Stimulated activated CD8-positive, alpha-beta memory T cell treated with anti-CD3 and anti-CD28 coated beads, Interleukin-15, amount 100 ng/mL, for 48 hours (primary cell): ENCODE measurements at regions not wholly inside any gene's neighbourhood (a gene's known extent, or its start where the extent isn't known, plus 50 kb on each side); places are given as distances from the start of the nearest gene placed in this dataset.

Experiments used
- DNase-seq, 2 donors: peaks; one replicate each; pipeline ENCODE4 v3.0.0-alpha.2; 2020; ENCODE audit warnings: low read depth in 2 of 2

GRCh38 chr16:5549802-5550201 is 452.2 kb upstream of the EEF2KMT start:
- no peak for DNase-seq

GRCh38 chr16:5541356-5541755 is 443.8 kb upstream of the EEF2KMT start:
- DNase-seq = no peak

- no peak for DNase-seq
Observed at GRCh38 chr16:5537347-5537746, 439.8 kb upstream of the EEF2KMT start.

- DNase-seq = no peak
Observed at GRCh38 chr16:5533321-5533888, 435.8 kb upstream of the EEF2KMT start.

- no peak for DNase-seq
Observed at GRCh38 chr16:5527817-5528216, 430.2 kb upstream of the EEF2KMT start.

- no peak for DNase-seq
Observed at GRCh38 chr16:5526826-5527225, 429.2 kb upstream of the EEF2KMT start.

GRCh38 chr16:5523829-5524228 is 426.2 kb upstream of the EEF2KMT start:
- no peak for DNase-seq

GRCh38 chr16:5516115-5516514 is 418.5 kb upstream of the EEF2KMT start:
- DNase-seq = no peak

GRCh38 chr16:5512014-5512413 is 414.4 kb upstream of the EEF2KMT start:
- DNase-seq = no peak

- no peak for DNase-seq
Observed at GRCh38 chr16:5510819-5511370, 413.3 kb upstream of the EEF2KMT start.

GRCh38 chr16:5509794-5510193 is 412.2 kb upstream of the EEF2KMT start:
- no peak for DNase-seq

GRCh38 chr16:5509336-5509735 is 411.7 kb upstream of the EEF2KMT start:
- DNase-seq = no peak

- no peak for DNase-seq
Observed at GRCh38 chr16:5508371-5508770, 410.8 kb upstream of the EEF2KMT start.

GRCh38 chr16:5506021-5506420 is 408.4 kb upstream of the EEF2KMT start:
- DNase-seq = no peak

GRCh38 chr16:5505091-5505887 is 407.7 kb upstream of the EEF2KMT start:
- no peak for DNase-seq

- DNase-seq = no peak
Observed at GRCh38 chr16:5504064-5504781, 406.6 kb upstream of the EEF2KMT start.

- no peak for DNase-seq
Observed at GRCh38 chr16:5502944-5503343, 405.3 kb upstream of the EEF2KMT start.

- no peak for DNase-seq
Observed at GRCh38 chr16:5502467-5502869, 404.9 kb upstream of the EEF2KMT start.

GRCh38 chr16:5500526-5500925 is 402.9 kb upstream of the EEF2KMT start:
- no peak for DNase-seq

GRCh38 chr16:5498562-5498961 is 401.0 kb upstream of the EEF2KMT start:
- no peak for DNase-seq

GRCh38 chr16:5496013-5496412 is 398.4 kb upstream of the EEF2KMT start:
- DNase-seq = no peak

- DNase-seq = peak; percentile 1 to 2
Observed at GRCh38 chr16:5490499-5490898, 392.9 kb upstream of the EEF2KMT start.

- no peak for DNase-seq
Observed at GRCh38 chr16:5488581-5488980, 391.0 kb upstream of the EEF2KMT start.
